Panc1 (cell line): ENCODE measurements at regions not wholly inside any gene's neighbourhood (a gene's known extent, or its start where the extent isn't known, plus 50 kb on each side); places are given as distances from the start of the nearest gene placed in this dataset.

Experiments
- ATAC-seq: fragments of 200-7000 bp; cut with Tn5 transposase; 2 replicates; pipeline ENCODE4 v1.9.1; 2020; ENCODE audit warnings: mild to moderate bottlenecking, moderate library complexity
- BruUV-seq: library from RNA; stranded (reverse); fragments of 400-500 nt; replicated peaks from 2 replicates; lab custom pipeline; 2021; lab: Mats Ljungman, UMichigan
- CTCF ChIA-PET: fragments of 300-600 bp; sonication (Branson Sonifier 250); formaldehyde crosslinking; loops from one replicate; lab custom pipeline; 2022; ENCODE audit warnings: antibody characterized with exemption; lab: Charles Lee
- POLR2A ChIA-PET: fragments of 300-600 bp; sonication (Branson Sonifier 250); formaldehyde crosslinking; loops from one replicate; lab custom pipeline; 2022; ENCODE audit warnings: antibody characterized with exemption; lab: Charles Lee
- DNase-seq: peaks from one replicate; pipeline ENCODE4 v3.0.0-alpha.2; 2010; ENCODE audit warnings: low read depth, low spot score
- H3K27ac ChIP-seq: 2 replicates; pipeline ENCODE4 v1.5.1; 2011; ENCODE audit warnings: mild to moderate bottlenecking, low read length, inconsistent platforms
- H3K27me3 ChIP-seq: fragments of 200-500 bp; sonication (Bioruptor generic); 2 replicates; pipeline ENCODE4 v1.6.0; 2014; ENCODE audit warnings: low read length, inconsistent platforms; ENCODE audit not compliant: control insufficient read depth, insufficient read depth
- H3K36me3 ChIP-seq: fragments of 200-500 bp; sonication (Bioruptor generic); 2 replicates; pipeline ENCODE4 v1.5.1; 2014; ENCODE audit warnings: inconsistent platforms, mild to moderate bottlenecking, low read length, moderate library complexity; ENCODE audit not compliant: control insufficient read depth, insufficient read depth
- H3K4me1 ChIP-seq: 2 replicates; pipeline ENCODE4 v1.5.1; 2011; ENCODE audit warnings: inconsistent platforms, mild to moderate bottlenecking, low read length, moderate library complexity; ENCODE audit not compliant: control insufficient read depth, insufficient read depth
- H3K4me3 ChIP-seq, 2 experiments: 2 replicates each; pipeline ENCODE4 v1.5.1; 2011 to 2012; ENCODE audit warnings: low read depth in 2 of 2, low read length in 2 of 2, mild to moderate bottlenecking in 2 of 2, inconsistent platforms in 1 of 2, moderate library complexity in 1 of 2
- H3K9me3 ChIP-seq: fragments of 200-500 bp; sonication (Bioruptor generic); 2 replicates; pipeline ENCODE4 v1.5.1; 2014; ENCODE audit warnings: low read depth, mild to moderate bottlenecking, inconsistent platforms, low read length, moderate library complexity; ENCODE audit not compliant: control insufficient read depth, insufficient read depth
- CTCF ChIP-seq: fragments of 450-650 bp; IDR thresholded peaks from 2 replicates; pipeline ENCODE4 v1.5.1; 2017; ENCODE audit warnings: mild to moderate bottlenecking
- POLR2AphosphoS5 ChIP-seq: IDR thresholded peaks from 2 replicates; pipeline ENCODE4 v1.6.1; 2012; ENCODE audit warnings: mild to moderate bottlenecking, low read depth, low read length, moderate library complexity
- SIN3A ChIP-seq: IDR thresholded peaks from 2 replicates; pipeline ENCODE4 v1.6.1; 2012; ENCODE audit warnings: low read depth, mild to moderate bottlenecking, low read length, moderate library complexity, borderline replicate concordance; ENCODE audit not compliant: insufficient read depth
- TCF7L2 ChIP-seq: IDR thresholded peaks from 2 replicates; pipeline ENCODE4 v1.6.1; 2011; ENCODE audit warnings: mild to moderate bottlenecking, low read depth, low read length, inconsistent platforms
- in situ Hi-C: cut with HindIII; loops from 2 replicates; pipeline ENCODE4 v1.10.0; 2016; ENCODE audit warnings: low sequenced_read_pairs, low pct_unique_long_range_greater_than_20kb
- intact Hi-C: fragments of 100-400 bp; cut with micrococcal nuclease; formaldehyde crosslinking; loops from one replicate; pipeline ENCODE4 v1.10.0; 2022; ENCODE audit not compliant: unreplicated experiment
- TF ChIP-seq, protein P1 (sequence below), 2 experiments: IDR thresholded peaks; 2 replicates each; pipeline ENCODE4 v1.6.1; 2011 to 2012; ENCODE audit warnings: low read depth in 2 of 2, control low read depth in 1 of 2, low read length in 1 of 2, mild to moderate bottlenecking in 1 of 2, moderate library complexity in 1 of 2; ENCODE audit not compliant: insufficient read depth in 1 of 2

GRCh38 chr2:155528034-155528433, 804.5 kb downstream of the NR4A2 start:
- intact Hi-C loops (no loop called here), in situ Hi-C loops (no loop called here)
- no peak for ATAC-seq
- H3K27ac ChIP-seq: no peak overlapping the region
- H3K9me3 ChIP-seq: no peaks in the 10 kb centered on the region
- H3K36me3 ChIP-seq: no peaks in the 10 kb centered on the region
- no peaks in the 10 kb centered on the region for H3K4me1 ChIP-seq
- H3K27me3 ChIP-seq: no peaks in the 10 kb centered on the region
- H3K4me3 ChIP-seq: no peak overlapping the region
- TF ChIP-seq POLR2AphosphoS5: no peak
- TF ChIP-seq SIN3A: no peak
- BruUV-seq: no TSS peak
- CTCF ChIA-PET: no interaction called here
- DNase-seq: no peak
- POLR2A ChIA-PET: no interaction called here

GRCh38 chr2:155525199-155525598, 807.3 kb downstream of the NR4A2 start:
- no peak overlapping the region for H3K4me3 ChIP-seq
- ChIA-PET CTCF (no interaction called here), POLR2A (no interaction called here)
- no peaks in the 10 kb centered on the region for H3K27me3 ChIP-seq
- intact Hi-C loops: no loop called here
- no peaks in the 10 kb centered on the region for H3K36me3 ChIP-seq
- DNase-seq (no peak), ATAC-seq (no peak)
- BruUV-seq: no TSS peak
- no peaks in the 10 kb centered on the region for H3K9me3 ChIP-seq
- no peaks in the 10 kb centered on the region for H3K4me1 ChIP-seq
- no peak overlapping the region for H3K27ac ChIP-seq
- in situ Hi-C loops: no loop called here
- TF ChIP-seq, protein P1, sequence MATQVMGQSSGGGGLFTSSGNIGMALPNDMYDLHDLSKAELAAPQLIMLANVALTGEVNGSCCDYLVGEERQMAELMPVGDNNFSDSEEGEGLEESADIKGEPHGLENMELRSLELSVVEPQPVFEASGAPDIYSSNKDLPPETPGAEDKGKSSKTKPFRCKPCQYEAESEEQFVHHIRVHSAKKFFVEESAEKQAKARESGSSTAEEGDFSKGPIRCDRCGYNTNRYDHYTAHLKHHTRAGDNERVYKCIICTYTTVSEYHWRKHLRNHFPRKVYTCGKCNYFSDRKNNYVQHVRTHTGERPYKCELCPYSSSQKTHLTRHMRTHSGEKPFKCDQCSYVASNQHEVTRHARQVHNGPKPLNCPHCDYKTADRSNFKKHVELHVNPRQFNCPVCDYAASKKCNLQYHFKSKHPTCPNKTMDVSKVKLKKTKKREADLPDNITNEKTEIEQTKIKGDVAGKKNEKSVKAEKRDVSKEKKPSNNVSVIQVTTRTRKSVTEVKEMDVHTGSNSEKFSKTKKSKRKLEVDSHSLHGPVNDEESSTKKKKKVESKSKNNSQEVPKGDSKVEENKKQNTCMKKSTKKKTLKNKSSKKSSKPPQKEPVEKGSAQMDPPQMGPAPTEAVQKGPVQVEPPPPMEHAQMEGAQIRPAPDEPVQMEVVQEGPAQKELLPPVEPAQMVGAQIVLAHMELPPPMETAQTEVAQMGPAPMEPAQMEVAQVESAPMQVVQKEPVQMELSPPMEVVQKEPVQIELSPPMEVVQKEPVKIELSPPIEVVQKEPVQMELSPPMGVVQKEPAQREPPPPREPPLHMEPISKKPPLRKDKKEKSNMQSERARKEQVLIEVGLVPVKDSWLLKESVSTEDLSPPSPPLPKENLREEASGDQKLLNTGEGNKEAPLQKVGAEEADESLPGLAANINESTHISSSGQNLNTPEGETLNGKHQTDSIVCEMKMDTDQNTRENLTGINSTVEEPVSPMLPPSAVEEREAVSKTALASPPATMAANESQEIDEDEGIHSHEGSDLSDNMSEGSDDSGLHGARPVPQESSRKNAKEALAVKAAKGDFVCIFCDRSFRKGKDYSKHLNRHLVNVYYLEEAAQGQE (IDR thresholded peaks at IDR 0.05; ENCODE audit: insufficient read depth in 1 of 2, low read depth in 2 of 2, low read length in 1 of 2): no peak
- TF ChIP-seq SIN3A (no peak), TCF7L2 (no peak), CTCF (no peak), POLR2AphosphoS5 (no peak)

GRCh38 chr2:155519529-155520130, 812.9 kb downstream of the NR4A2 start:
- no TSS peak for BruUV-seq
- Histone ChIP-seq H3K27ac (no peak overlapping the region), H3K4me3 (no peak overlapping the region), H3K9me3 (no peaks in the 10 kb centered on the region), H3K36me3 (no peaks in the 10 kb centered on the region), H3K27me3 (no peaks in the 10 kb centered on the region), H3K4me1 (no peaks in the 10 kb centered on the region)
- intact Hi-C loops: no loop called here
- CTCF ChIA-PET: no interaction called here
- ATAC-seq: no peak
- POLR2A ChIA-PET: no interaction called here
- DNase-seq: no peak
- TF ChIP-seq SIN3A: no peak
- in situ Hi-C loops: no loop called here
